ENCODE measurements at regions not wholly inside any gene's neighbourhood (a gene's known extent, or its start where the extent isn't known, plus 50 kb on each side); places are given as distances from the start of the nearest gene placed in this dataset.

GRCh38 chr11:10627291-10627690 lies 58.8 kb upstream of the LYVE1 start:
- TF ChIP-seq CTCF (IDR thresholded peaks at IDR 0.05) (no peak), EZH2 (IDR thresholded peaks at IDR 0.05; ENCODE audit: borderline replicate concordance, insufficient read depth, low read depth, low read length, poor library complexity, severe bottlenecking) (no peak)

Measured in B cell (primary cell).